Tibial nerve (tissue), 4 donors: ENCODE measurements at regions not wholly inside any gene's neighbourhood (a gene's known extent, or its start where the extent isn't known, plus 50 kb on each side); places are given as distances from the start of the nearest gene placed in this dataset.

ENCODE experiments used
- DNase-seq, 2 donors: peaks; one replicate each; pipeline ENCODE4 v3.0.0-alpha.2; 2019; ENCODE audit warnings: low spot score in 2 of 2
- H3K27ac ChIP-seq, 4 donors: fragments of 200-600 bp; sonication (generic) in 3 of 4; one replicate each; pipeline ENCODE4 v1.5.1; 2017 to 2019; ENCODE audit warnings: mild to moderate bottlenecking in 1 of 4
- H3K27me3 ChIP-seq, 2 donors: fragments of 200-600 bp; sonication (generic) in 1 of 2; one replicate each; pipeline versions ENCODE4 v1.5.1 to v1.6.0; 2017 to 2019
- H3K36me3 ChIP-seq, 3 donors: fragments of 200-600 bp; sonication (generic); one replicate each; pipeline ENCODE4 v1.5.1; 2018 to 2019
- H3K4me1 ChIP-seq, 4 donors: fragments of 200-600 bp; sonication (generic) in 3 of 4; one replicate each; pipeline ENCODE4 v1.5.1; 2017 to 2019
- H3K4me3 ChIP-seq, 4 donors: fragments of 200-600 bp; sonication (generic) in 3 of 4; one replicate each; pipeline ENCODE4 v1.5.1; 2017 to 2019; ENCODE audit warnings: mild to moderate bottlenecking in 1 of 4, moderate library complexity in 1 of 4
- H3K9me3 ChIP-seq, 4 donors: fragments of 200-600 bp; sonication (generic) in 3 of 4; one replicate each; pipeline ENCODE4 v1.5.1; 2017 to 2019
- CTCF ChIP-seq, 5 experiments: fragments of 200-600 bp in 3 of 5; fragments of 450-650 bp in 2 of 5; sonication (generic) in 3 of 5; IDR thresholded peaks; one replicate each; pipeline ENCODE4 v1.5.1; 2016 to 2019; ENCODE audit warnings: antibody characterized with exemption in 5 of 5, mild to moderate bottlenecking in 3 of 5, moderate library complexity in 2 of 5
- EP300 ChIP-seq, 2 donors: sonication (generic); formaldehyde crosslinking; IDR thresholded peaks; one replicate each; pipeline ENCODE4 v1.6.1; 2017; ENCODE audit warnings: antibody characterized with exemption in 2 of 2, mild to moderate bottlenecking in 1 of 2
- POLR2A ChIP-seq, 2 donors: fragments of 450-650 bp; IDR thresholded peaks; one replicate each; pipeline ENCODE4 v1.6.1; 2017; ENCODE audit warnings: antibody characterized with exemption in 2 of 2, mild to moderate bottlenecking in 2 of 2, moderate library complexity in 2 of 2
- WGBS, 2 donors: methylation state at CpG; one replicate each; pipeline ENCODE4 v1.1.5; 2018; 5-methylcytosine and 5-hydroxymethylcytosine counted together

- WGBS, 2 donors, result 61 to 67% methylated on average over 2 of the region's 2 CpGs
Measured at GRCh38 chr1:13917607-13918006, 217.6 kb downstream of the PRDM2 start.

GRCh38 chr1:13918862-13919261 is 218.9 kb downstream of the PRDM2 start:
- Histone ChIP-seq H3K4me1 (no peaks in the 10 kb centered on the region), H3K27ac (no peak overlapping the region), H3K4me3 (no peak overlapping the region), H3K27me3 (no peaks in the 10 kb centered on the region), H3K9me3 (peaks cover 0 to 16% (median 0%) of the 10 kb centered on the region in 4 donors), H3K36me3 (no peaks in the 10 kb centered on the region)
- no peak for DNase-seq
- 69 to 79% methylated on average over 1 of the region's 1 CpG for WGBS, 2 donors
- no peak for TF ChIP-seq EP300 (IDR thresholded peaks at IDR 0.05)
- TF ChIP-seq POLR2A (IDR thresholded peaks at IDR 0.05), result no peak
- no peak for TF ChIP-seq CTCF (IDR thresholded peaks at IDR 0.05)

More at GRCh38 chr1:13917607-13918006, 217.6 kb downstream of the PRDM2 start:
- H3K4me3 ChIP-seq, result no peak overlapping the region
- no peak overlapping the region for H3K27ac ChIP-seq
- no peak for TF ChIP-seq POLR2A (IDR thresholded peaks at IDR 0.05)
- no peak for TF ChIP-seq CTCF (IDR thresholded peaks at IDR 0.05)
- no peak for TF ChIP-seq EP300 (IDR thresholded peaks at IDR 0.05)
- no peaks in the 10 kb centered on the region for H3K4me1 ChIP-seq
- no peak for DNase-seq
- H3K36me3 ChIP-seq, result no peaks in the 10 kb centered on the region
- peaks cover 0 to 16% (median 0%) of the 10 kb centered on the region in 4 donors for H3K9me3 ChIP-seq
- no peaks in the 10 kb centered on the region for H3K27me3 ChIP-seq

- Histone ChIP-seq H3K27me3 (no peaks in the 10 kb centered on the region), H3K9me3 (peaks cover 0 to 16% (median 0%) of the 10 kb centered on the region in 4 donors), H3K4me3 (no peak overlapping the region), H3K36me3 (no peaks in the 10 kb centered on the region), H3K27ac (no peak overlapping the region), H3K4me1 (no peaks in the 10 kb centered on the region)
- 37 to 60% methylated on average over 1 of the region's 1 CpG for WGBS, 2 donors
- TF ChIP-seq POLR2A (IDR thresholded peaks at IDR 0.05) (no peak), CTCF (IDR thresholded peaks at IDR 0.05) (no peak), EP300 (IDR thresholded peaks at IDR 0.05) (no peak)
- DNase-seq, result no peak
Measured at GRCh38 chr1:13921190-13921589, 221.2 kb downstream of the PRDM2 start.

- H3K9me3 ChIP-seq, result peaks cover 0 to 12% (median 0%) of the 10 kb centered on the region in 4 donors
- H3K27me3 ChIP-seq, result no peaks in the 10 kb centered on the region
- H3K4me3 ChIP-seq, result no peak overlapping the region
- H3K27ac ChIP-seq, result no peak overlapping the region
- TF ChIP-seq POLR2A (IDR thresholded peaks at IDR 0.05) (no peak), EP300 (IDR thresholded peaks at IDR 0.05) (no peak), CTCF (IDR thresholded peaks at IDR 0.05) (no peak)
- H3K36me3 ChIP-seq, result no peaks in the 10 kb centered on the region
- DNase-seq, result no peak
- WGBS, 2 donors, result 52 to 53% methylated on average over 5 of the region's 5 CpGs
- H3K4me1 ChIP-seq, result no peaks in the 10 kb centered on the region
Measured at GRCh38 chr1:13922466-13923110, 222.6 kb downstream of the PRDM2 start.

GRCh38 chr1:13926556-13926955 is 226.6 kb downstream of the PRDM2 start:
- DNase-seq, result no peak
- Histone ChIP-seq H3K36me3 (no peaks in the 10 kb centered on the region), H3K27me3 (no peaks in the 10 kb centered on the region), H3K4me1 (no peaks in the 10 kb centered on the region), H3K9me3 (no peaks in the 10 kb centered on the region), H3K27ac (no peak overlapping the region), H3K4me3 (no peak overlapping the region)
- TF ChIP-seq POLR2A (IDR thresholded peaks at IDR 0.05) (no peak), CTCF (IDR thresholded peaks at IDR 0.05) (no peak), EP300 (IDR thresholded peaks at IDR 0.05) (no peak)
